Right lobe of liver (tissue), 4 donors: ENCODE measurements at regions not wholly inside any gene's neighbourhood (a gene's known extent, or its start where the extent isn't known, plus 50 kb on each side); places are given as distances from the start of the nearest gene placed in this dataset.

Experiments
- CTCF ChIP-seq, 4 donors: fragments of 200-600 bp in 3 of 4; fragments of 450-650 bp in 1 of 4; IDR thresholded peaks; one replicate each; pipeline versions ENCODE4 v1.5.1 to v1.8.0; 2016 to 2022; ENCODE audit warnings: antibody characterized with exemption in 4 of 4, mild to moderate bottlenecking in 2 of 4
- POLR2A ChIP-seq: fragments of 450-650 bp; IDR thresholded peaks from one replicate; pipeline ENCODE4 v1.6.1; 2017; ENCODE audit warnings: antibody characterized with exemption, mild to moderate bottlenecking
- donor health status: DM: no; HTN: no; CAD: no.
- donor health status: DM: no; HTN: no; CAD: no.
- donor health status: DM: no; HTN: yes; CAD: no.

DNA sequence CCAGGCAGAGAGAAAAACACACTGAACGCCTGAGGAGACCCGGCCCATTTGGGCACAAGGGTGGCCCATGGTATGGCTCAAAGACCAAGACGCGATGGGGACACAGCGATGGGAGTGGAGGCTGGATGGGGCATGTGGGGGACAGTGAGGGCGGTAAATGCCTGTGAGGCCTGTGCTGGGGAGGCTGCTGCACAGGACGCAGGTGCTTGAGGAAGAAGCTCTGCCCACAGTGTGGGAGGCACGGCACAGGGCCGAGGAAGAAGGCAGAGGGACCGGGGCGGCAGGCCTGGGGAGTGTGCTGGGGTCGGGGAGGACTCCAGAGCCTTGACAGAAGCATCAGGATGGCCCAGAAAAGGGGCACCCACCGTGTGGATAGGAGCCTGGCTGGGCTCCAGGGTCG lies 75.9 kb upstream of the WNT11 start:
- TF ChIP-seq CTCF (IDR thresholded peaks at IDR 0.05): no peak
- TF ChIP-seq POLR2A: no peak
